Gastrocnemius medialis (tissue), 4 donors: ENCODE measurements at regions not wholly inside any gene's neighbourhood (a gene's known extent, or its start where the extent isn't known, plus 50 kb on each side); places are given as distances from the start of the nearest gene placed in this dataset.

Source experiments
- ATAC-seq, 2 donors: fragments of 150-250 bp; one replicate each; pipeline ENCODE4 v1.9.1; 2016
- DNase-seq, 2 donors: peaks; one replicate each; pipeline ENCODE4 v3.0.0-alpha.2; 2019
- H3K27ac ChIP-seq, 4 donors: fragments of 200-600 bp; sonication (generic); 1 replicate in 1 of 4; 2 replicates in 3 of 4; pipeline ENCODE4 v1.5.1; 2016 to 2018; ENCODE audit warnings: mild to moderate bottlenecking in 2 of 4, moderate library complexity in 1 of 4
- H3K27me3 ChIP-seq, 3 donors: fragments of 200-600 bp; sonication (generic) in 2 of 3; 1 replicate in 1 of 3; 2 replicates in 2 of 3; pipeline versions ENCODE4 v1.5.1 to v1.6.0; 2016 to 2019; ENCODE audit warnings: mild to moderate bottlenecking in 1 of 3, moderate library complexity in 1 of 3
- H3K36me3 ChIP-seq, 2 donors: fragments of 200-600 bp; sonication (generic) in 1 of 2; one replicate each; pipeline ENCODE4 v1.5.1; 2017 to 2018
- H3K4me1 ChIP-seq, 2 donors: fragments of 200-600 bp; sonication (generic) in 1 of 2; one replicate each; pipeline ENCODE4 v1.5.1; 2016 to 2017; ENCODE audit warnings: mild to moderate bottlenecking in 2 of 2
- H3K4me3 ChIP-seq, 4 donors: fragments of 200-600 bp; sonication (generic) in 3 of 4; 1 replicate in 1 of 4; 2 replicates in 3 of 4; pipeline ENCODE4 v1.5.1; 2016 to 2019; ENCODE audit warnings: mild to moderate bottlenecking in 2 of 4
- H3K9me3 ChIP-seq, 3 donors: fragments of 200-600 bp; sonication (generic) in 2 of 3; 1 replicate in 1 of 3; 2 replicates in 2 of 3; pipeline ENCODE4 v1.5.1; 2016 to 2019
- POLR2A ChIP-seq, 2 donors: fragments of 450-650 bp; IDR thresholded peaks; one replicate each; pipeline ENCODE4 v1.6.1; 2017; ENCODE audit warnings: antibody characterized with exemption in 2 of 2, mild to moderate bottlenecking in 2 of 2, moderate library complexity in 2 of 2
- in situ Hi-C, 4 donors: fragments of 200-750 bp; cut with MboI; loops; one replicate each; pipeline versions ENCODE4 v1.15.0 to v1.8.0; 2017; ENCODE audit warnings: low sequenced_read_pairs in 4 of 4
- intact Hi-C: fragments of 100-400 bp; cut with DNase I; formaldehyde crosslinking; loops from one replicate; pipeline ENCODE4 v1.15.1; 2023; ENCODE audit warnings: low total_unique reads
- TF ChIP-seq, protein P1 (sequence below), 5 experiments: fragments of 450-650 bp in 3 of 5; fragments of 200-600 bp in 2 of 5; sonication (generic) in 2 of 5; IDR thresholded peaks in 4 of 5; conservative IDR thresholded peaks in 1 of 5; 1 replicate in 4 of 5; 2 replicates in 1 of 5; pipeline ENCODE4 v1.5.1; 2016 to 2019; ENCODE audit warnings: antibody characterized with exemption in 5 of 5, mild to moderate bottlenecking in 3 of 5, moderate library complexity in 3 of 5

DNA sequence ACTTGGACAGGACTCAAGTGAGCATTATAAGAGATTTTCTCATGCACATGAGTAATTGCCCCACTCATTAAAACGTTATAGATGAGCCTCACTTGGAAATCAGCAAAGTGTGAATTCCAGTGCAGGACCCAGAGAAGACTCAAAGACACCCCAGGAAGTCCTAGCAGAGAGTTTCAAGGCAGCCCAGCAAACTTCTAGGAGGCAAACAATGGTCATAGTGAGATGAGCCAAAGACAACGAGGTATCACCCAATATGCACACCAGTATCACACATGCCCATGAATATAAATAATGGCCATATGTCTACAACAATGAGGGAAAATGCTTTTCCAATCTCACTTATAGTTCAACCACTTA is 245.9 kb downstream of the ACTL7B start:
- in situ Hi-C loops (no loop called here), intact Hi-C loops (no loop called here)
- Histone ChIP-seq H3K27me3 (no peaks in the 10 kb centered on the region), H3K9me3 (no peaks in the 10 kb centered on the region), H3K4me3 (no peak overlapping the region), H3K36me3 (no peaks in the 10 kb centered on the region), H3K4me1 (no peaks in the 10 kb centered on the region), H3K27ac (no peak overlapping the region)
- ATAC-seq (no peak), DNase-seq (no peak)
- TF ChIP-seq POLR2A (IDR thresholded peaks at IDR 0.05) = no peak
- TF ChIP-seq, protein P1, sequence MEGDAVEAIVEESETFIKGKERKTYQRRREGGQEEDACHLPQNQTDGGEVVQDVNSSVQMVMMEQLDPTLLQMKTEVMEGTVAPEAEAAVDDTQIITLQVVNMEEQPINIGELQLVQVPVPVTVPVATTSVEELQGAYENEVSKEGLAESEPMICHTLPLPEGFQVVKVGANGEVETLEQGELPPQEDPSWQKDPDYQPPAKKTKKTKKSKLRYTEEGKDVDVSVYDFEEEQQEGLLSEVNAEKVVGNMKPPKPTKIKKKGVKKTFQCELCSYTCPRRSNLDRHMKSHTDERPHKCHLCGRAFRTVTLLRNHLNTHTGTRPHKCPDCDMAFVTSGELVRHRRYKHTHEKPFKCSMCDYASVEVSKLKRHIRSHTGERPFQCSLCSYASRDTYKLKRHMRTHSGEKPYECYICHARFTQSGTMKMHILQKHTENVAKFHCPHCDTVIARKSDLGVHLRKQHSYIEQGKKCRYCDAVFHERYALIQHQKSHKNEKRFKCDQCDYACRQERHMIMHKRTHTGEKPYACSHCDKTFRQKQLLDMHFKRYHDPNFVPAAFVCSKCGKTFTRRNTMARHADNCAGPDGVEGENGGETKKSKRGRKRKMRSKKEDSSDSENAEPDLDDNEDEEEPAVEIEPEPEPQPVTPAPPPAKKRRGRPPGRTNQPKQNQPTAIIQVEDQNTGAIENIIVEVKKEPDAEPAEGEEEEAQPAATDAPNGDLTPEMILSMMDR (IDR thresholded peaks at IDR 0.05 in 4 of 5, conservative IDR thresholded peaks at IDR 0.05 in 1 of 5) = no peak

DNA sequence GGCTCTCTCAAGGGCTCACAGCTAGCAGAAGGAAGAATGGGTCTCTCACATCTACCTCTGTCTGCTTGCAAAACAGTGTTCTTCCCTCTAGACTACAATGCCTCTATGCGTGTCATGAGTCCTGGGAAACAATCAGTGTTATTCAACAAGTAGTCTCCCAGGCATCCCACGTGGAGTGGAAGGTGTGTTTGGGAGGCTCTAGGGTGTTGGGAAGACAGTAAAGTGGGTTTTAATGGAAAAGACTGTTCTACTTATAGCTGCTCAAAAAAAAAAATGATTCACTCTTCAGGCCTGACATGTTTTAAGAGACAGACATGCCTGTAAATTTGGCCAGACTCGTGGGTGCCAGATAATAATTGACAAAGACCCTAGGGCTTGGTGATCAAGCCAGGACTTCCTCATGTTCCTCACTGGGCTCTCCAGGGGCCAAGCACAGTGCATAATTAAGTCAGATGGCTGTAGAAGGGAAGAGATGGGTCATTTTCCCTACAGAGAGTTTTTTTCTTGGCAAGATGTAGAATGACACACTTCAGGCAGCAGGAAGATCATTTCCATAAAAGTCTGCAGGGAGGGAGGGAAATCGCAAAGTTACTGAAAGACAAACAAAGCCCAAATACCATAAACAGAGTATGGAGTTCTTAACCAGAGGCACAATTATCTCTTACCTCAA is 246.4 kb downstream of the ACTL7B start:
- intact Hi-C loops (no loop called here), in situ Hi-C loops (no loop called here)
- Histone ChIP-seq H3K27ac (no peak overlapping the region), H3K36me3 (no peaks in the 10 kb centered on the region), H3K4me1 (no peaks in the 10 kb centered on the region), H3K27me3 (no peaks in the 10 kb centered on the region), H3K9me3 (no peaks in the 10 kb centered on the region), H3K4me3 (no peak overlapping the region)
- TF ChIP-seq, protein P1 (IDR thresholded peaks at IDR 0.05 in 4 of 5, conservative IDR thresholded peaks at IDR 0.05 in 1 of 5) = no peak
- no peak for TF ChIP-seq POLR2A (IDR thresholded peaks at IDR 0.05)
- DNase-seq (no peak), ATAC-seq (no peak)

DNA sequence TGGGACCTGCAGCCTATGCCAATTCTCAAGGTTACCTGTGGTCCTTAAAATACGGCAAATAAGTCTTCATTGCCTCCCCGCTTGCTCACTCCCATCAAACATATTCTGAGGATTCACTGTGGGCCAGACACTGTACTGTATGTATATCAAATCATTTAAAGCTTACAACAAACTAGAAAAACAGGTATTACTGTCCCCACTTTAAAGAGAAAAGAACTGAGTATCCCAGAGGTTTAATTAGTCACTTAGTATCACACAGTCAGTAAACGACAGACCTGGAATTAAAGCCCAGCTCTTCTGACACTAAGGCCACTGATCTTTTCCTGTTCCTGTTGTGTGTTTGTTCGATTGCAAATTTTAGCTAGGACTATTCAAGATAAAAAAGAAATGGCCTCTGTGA is 248.2 kb downstream of the ACTL7B start:
- TF ChIP-seq, protein P1 (IDR thresholded peaks at IDR 0.05 in 4 of 5, conservative IDR thresholded peaks at IDR 0.05 in 1 of 5) = no peak
- no peak for TF ChIP-seq POLR2A (IDR thresholded peaks at IDR 0.05)
- Histone ChIP-seq H3K4me3 (no peak overlapping the region), H3K36me3 (no peaks in the 10 kb centered on the region), H3K27ac (no peak overlapping the region), H3K9me3 (no peaks in the 10 kb centered on the region), H3K27me3 (no peaks in the 10 kb centered on the region), H3K4me1 (no peaks in the 10 kb centered on the region)
- ATAC-seq (no peak), DNase-seq (no peak)
- in situ Hi-C loops (no loop called here), intact Hi-C loops (no loop called here)

DNA sequence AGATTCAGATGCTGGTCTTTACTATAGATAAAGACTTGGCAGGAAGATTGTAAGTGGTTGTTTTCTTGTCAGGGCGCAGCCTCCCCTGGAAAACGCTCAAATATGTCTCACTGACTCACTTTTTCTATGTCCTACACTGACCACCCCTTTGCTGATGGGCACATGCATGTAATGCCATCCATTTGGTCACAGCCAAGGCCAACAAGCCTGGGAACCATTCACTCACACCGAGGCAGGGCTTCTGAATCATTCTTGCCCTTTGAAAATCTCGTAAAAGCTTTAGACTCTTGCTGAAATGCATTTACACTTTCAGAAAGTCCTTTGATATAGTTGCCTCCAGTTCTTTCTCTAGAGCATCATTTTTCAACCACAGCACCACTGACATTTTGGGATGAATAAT is 249.4 kb downstream of the ACTL7B start:
- ATAC-seq (no peak), DNase-seq (no peak)
- no peaks in the 10 kb centered on the region for H3K9me3 ChIP-seq
- intact Hi-C loops = no loop called here
- H3K27ac ChIP-seq = no peak overlapping the region
- TF ChIP-seq, protein P1 (IDR thresholded peaks at IDR 0.05 in 4 of 5, conservative IDR thresholded peaks at IDR 0.05 in 1 of 5) = no peak
- no peak for TF ChIP-seq POLR2A (IDR thresholded peaks at IDR 0.05)
- no peaks in the 10 kb centered on the region for H3K36me3 ChIP-seq
- in situ Hi-C loops = no loop called here
- no peaks in the 10 kb centered on the region for H3K4me1 ChIP-seq
- no peak overlapping the region for H3K4me3 ChIP-seq
- no peaks in the 10 kb centered on the region for H3K27me3 ChIP-seq

DNA sequence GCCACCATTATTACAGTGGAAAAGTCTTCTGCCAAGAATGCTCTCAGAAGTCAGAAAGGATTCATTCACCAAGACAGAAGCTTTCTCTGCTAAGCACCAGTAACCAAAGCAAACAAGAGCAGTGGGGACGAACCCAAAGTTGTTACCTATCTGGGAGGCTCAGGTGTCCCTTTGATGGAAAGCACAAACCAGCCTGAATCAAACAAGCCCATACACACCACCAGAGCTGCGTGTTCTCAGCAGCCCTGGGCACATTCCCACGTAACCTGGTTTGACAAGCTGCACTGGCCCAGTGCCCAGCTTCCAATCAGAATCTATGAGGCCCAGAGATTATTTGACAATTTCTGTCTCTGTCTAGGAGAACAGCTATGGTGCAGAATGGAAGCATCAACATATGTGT is 252.6 kb downstream of the ACTL7B start:
- no peak for DNase-seq
- Histone ChIP-seq H3K4me3 (no peak overlapping the region), H3K4me1 (no peaks in the 10 kb centered on the region), H3K36me3 (no peaks in the 10 kb centered on the region), H3K27ac (no peak overlapping the region), H3K27me3 (no peaks in the 10 kb centered on the region), H3K9me3 (no peaks in the 10 kb centered on the region)
- TF ChIP-seq POLR2A (IDR thresholded peaks at IDR 0.05) = no peak
- TF ChIP-seq, protein P1 (IDR thresholded peaks at IDR 0.05 in 4 of 5, conservative IDR thresholded peaks at IDR 0.05 in 1 of 5) = no peak
- in situ Hi-C loops (no loop called here), intact Hi-C loops (no loop called here)
- no peak for ATAC-seq
